Calu3 (cell line): ENCODE measurements at regions not wholly inside any gene's neighbourhood (a gene's known extent, or its start where the extent isn't known, plus 50 kb on each side); places are given as distances from the start of the nearest gene placed in this dataset.

Experiments used
- BruUV-seq: library from RNA; stranded (reverse); fragments of 400-500 nt; replicated peaks from 2 replicates; lab custom pipeline; 2021; lab: Mats Ljungman, UMichigan
- CTCF ChIA-PET: fragments of 300-600 bp; sonication (Branson Sonifier 250); formaldehyde crosslinking; loops from one replicate; lab custom pipeline; 2022; ENCODE audit warnings: antibody characterized with exemption; lab: Charles Lee
- DNase-seq: peaks from one replicate; pipeline ENCODE4 v3.0.0; 2022
- H3K27ac Mint-ChIP-seq: one replicate; pipeline ENCODE4 v1.8.0; 2022; ENCODE audit warnings: mixed read lengths; ENCODE audit not compliant: unreplicated experiment
- H3K27me3 Mint-ChIP-seq: one replicate; pipeline ENCODE4 v1.8.0; 2022; ENCODE audit warnings: mixed read lengths; ENCODE audit not compliant: unreplicated experiment
- H3K36me3 Mint-ChIP-seq: one replicate; pipeline ENCODE4 v1.8.0; 2022; ENCODE audit warnings: mild to moderate bottlenecking, moderate library complexity, mixed read lengths; ENCODE audit not compliant: insufficient read depth, unreplicated experiment
- H3K4me1 Mint-ChIP-seq: one replicate; pipeline ENCODE4 v1.8.0; 2022; ENCODE audit warnings: mild to moderate bottlenecking, low read depth, mixed read lengths; ENCODE audit not compliant: unreplicated experiment
- H3K4me3 Mint-ChIP-seq: one replicate; pipeline ENCODE4 v1.8.0; 2022; ENCODE audit warnings: mild to moderate bottlenecking, low read depth, moderate library complexity, mixed read lengths; ENCODE audit not compliant: unreplicated experiment
- H3K9me3 Mint-ChIP-seq: one replicate; pipeline ENCODE4 v1.8.0; 2022; ENCODE audit warnings: low read depth, mixed read lengths; ENCODE audit not compliant: unreplicated experiment
- intact Hi-C: fragments of 100-400 bp; cut with micrococcal nuclease; formaldehyde crosslinking; loops from one replicate; pipeline ENCODE4 v1.10.0; 2022; ENCODE audit not compliant: unreplicated experiment
- TF ChIP-seq, protein P1 (sequence below): fragments of 200-600 bp; IDR thresholded peaks from one replicate; pipeline ENCODE4 v1.8.0; 2022; ENCODE audit warnings: antibody characterized with exemption; ENCODE audit not compliant: unreplicated experiment

DNA sequence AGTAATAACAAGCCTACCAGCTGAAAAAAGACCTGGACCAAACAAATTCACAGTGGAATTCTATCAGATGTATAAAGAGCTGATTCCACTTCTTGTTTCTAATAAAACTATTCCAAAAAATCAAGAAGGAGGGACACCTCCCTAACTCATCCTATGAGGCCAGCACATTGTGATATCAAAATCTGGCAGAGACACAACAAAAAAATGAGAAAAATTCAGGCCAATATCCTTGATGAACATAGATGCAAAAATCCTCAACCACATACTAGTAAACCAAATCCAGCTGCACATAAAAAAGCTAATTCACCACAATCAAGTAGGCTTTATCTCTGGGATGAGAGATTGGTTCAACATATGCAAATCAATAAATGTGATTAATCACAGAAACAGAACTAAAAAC, 147.9 kb upstream of the NEIL3 start:
- Mint-ChIP-seq H3K27ac (no peak overlapping the region), H3K27me3 (no peaks in the 10 kb centered on the region), H3K4me1 (no peaks in the 10 kb centered on the region), H3K4me3 (no peak overlapping the region), H3K9me3 (no peaks in the 10 kb centered on the region), H3K36me3 (no peaks in the 10 kb centered on the region)
- CTCF ChIA-PET = interaction anchor here (0.7 kb wide), 1 partner anchor 86 kb away, joined by 5 read pairs; no protein-coding TSS in a partner anchor
- BruUV-seq = no TSS peak
- DNase-seq = no peak
- intact Hi-C loops = loop anchor here (5.0 kb wide), 1 partner anchor 509 kb away; no protein-coding TSS in a partner anchor
- TF ChIP-seq, protein P1, sequence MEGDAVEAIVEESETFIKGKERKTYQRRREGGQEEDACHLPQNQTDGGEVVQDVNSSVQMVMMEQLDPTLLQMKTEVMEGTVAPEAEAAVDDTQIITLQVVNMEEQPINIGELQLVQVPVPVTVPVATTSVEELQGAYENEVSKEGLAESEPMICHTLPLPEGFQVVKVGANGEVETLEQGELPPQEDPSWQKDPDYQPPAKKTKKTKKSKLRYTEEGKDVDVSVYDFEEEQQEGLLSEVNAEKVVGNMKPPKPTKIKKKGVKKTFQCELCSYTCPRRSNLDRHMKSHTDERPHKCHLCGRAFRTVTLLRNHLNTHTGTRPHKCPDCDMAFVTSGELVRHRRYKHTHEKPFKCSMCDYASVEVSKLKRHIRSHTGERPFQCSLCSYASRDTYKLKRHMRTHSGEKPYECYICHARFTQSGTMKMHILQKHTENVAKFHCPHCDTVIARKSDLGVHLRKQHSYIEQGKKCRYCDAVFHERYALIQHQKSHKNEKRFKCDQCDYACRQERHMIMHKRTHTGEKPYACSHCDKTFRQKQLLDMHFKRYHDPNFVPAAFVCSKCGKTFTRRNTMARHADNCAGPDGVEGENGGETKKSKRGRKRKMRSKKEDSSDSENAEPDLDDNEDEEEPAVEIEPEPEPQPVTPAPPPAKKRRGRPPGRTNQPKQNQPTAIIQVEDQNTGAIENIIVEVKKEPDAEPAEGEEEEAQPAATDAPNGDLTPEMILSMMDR = no peak

DNA sequence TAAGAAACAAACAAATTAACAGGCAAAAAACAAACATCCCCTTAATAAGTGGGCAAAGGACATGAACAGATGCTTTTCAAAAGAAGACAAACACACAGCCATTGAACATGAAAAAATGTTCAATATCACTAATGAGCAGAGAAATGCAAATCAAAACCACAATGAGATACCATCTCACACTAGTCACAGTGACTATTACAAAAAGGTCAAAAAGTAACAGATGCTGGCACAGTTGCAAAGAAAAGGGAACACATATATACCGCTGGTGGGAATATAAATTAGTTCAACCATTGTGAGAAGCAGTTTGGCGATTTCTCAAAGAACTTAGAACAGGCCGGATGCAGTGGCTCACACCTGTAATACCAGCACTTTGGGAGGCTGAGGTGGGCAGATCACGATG, 146.1 kb upstream of the NEIL3 start:
- no TSS peak for BruUV-seq
- Mint-ChIP-seq H3K36me3 (no peaks in the 10 kb centered on the region), H3K9me3 (no peaks in the 10 kb centered on the region), H3K27me3 (no peaks in the 10 kb centered on the region), H3K4me1 (no peaks in the 10 kb centered on the region), H3K27ac (no peak overlapping the region), H3K4me3 (no peak overlapping the region)
- CTCF ChIA-PET = no interaction called here
- no peak for DNase-seq
- TF ChIP-seq, protein P1 = no peak
- intact Hi-C loops = loop anchor here (5.0 kb wide), 1 partner anchor 511 kb away; no protein-coding TSS in a partner anchor

- intact Hi-C loops = loop anchor here (10.0 kb wide), 1 partner anchor 1007 kb away; no protein-coding TSS in a partner anchor
- no peak overlapping the region for H3K4me3 Mint-ChIP-seq
- TF ChIP-seq, protein P1 = no peak
- CTCF ChIA-PET = no interaction called here
- no peaks in the 10 kb centered on the region for H3K27me3 Mint-ChIP-seq
- H3K36me3 Mint-ChIP-seq = no peaks in the 10 kb centered on the region
- H3K9me3 Mint-ChIP-seq = no peaks in the 10 kb centered on the region
- H3K27ac Mint-ChIP-seq = no peak overlapping the region
- DNase-seq = no peak
- no peaks in the 10 kb centered on the region for H3K4me1 Mint-ChIP-seq
- BruUV-seq = no TSS peak
Observed at GRCh38 chr4:177171588-177171987, 138.1 kb upstream of the NEIL3 start.

DNA sequence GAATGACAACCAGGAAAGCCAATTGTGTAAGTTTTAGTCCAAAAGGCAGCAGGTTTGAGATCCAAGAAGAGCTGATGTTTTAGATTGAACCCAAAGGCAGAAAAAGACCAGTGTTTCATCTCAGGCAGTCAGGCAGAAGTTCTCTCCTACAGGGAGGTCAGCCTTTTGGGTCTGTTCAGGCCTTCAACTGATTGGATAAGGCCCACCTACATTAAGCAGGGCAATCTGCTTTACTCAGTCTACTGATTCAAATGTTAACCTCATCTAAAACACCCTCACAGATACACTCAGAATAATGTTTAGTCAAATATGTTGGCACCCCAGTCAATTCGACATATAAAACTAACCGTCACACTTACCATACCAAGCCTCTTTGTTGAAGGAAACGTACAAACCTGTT, 134.2 kb upstream of the NEIL3 start:
- intact Hi-C loops = loop anchor here (10.0 kb wide), 1 partner anchor 1011 kb away; no protein-coding TSS in a partner anchor
- H3K4me3 Mint-ChIP-seq = no peak overlapping the region

More for the DNA sequence above, 134.2 kb upstream of the NEIL3 start:
- CTCF ChIA-PET = no interaction called here
- Mint-ChIP-seq H3K27ac (no peak overlapping the region), H3K27me3 (no peaks in the 10 kb centered on the region), H3K36me3 (no peaks in the 10 kb centered on the region), H3K4me1 (no peaks in the 10 kb centered on the region), H3K9me3 (peaks cover 2% of the 10 kb centered on the region)
- no peak for DNase-seq
- TF ChIP-seq, protein P1 = no peak
- BruUV-seq = no TSS peak
